PC-3 (cell line): ENCODE measurements at regions not wholly inside any gene's neighbourhood (a gene's known extent, or its start where the extent isn't known, plus 50 kb on each side); places are given as distances from the start of the nearest gene placed in this dataset.
A peak's percentile ranks its signal among the peaks of the same experiment; 100 is the strongest.

Source experiments
- ATAC-seq: fragments of 200-7000 bp; cut with Tn5 transposase; 2 replicates; pipeline ENCODE4 v1.9.1; 2020; ENCODE audit warnings: mild to moderate bottlenecking, moderate library complexity
- BruUV-seq: library from RNA; stranded (reverse); fragments of 400-500 nt; replicated peaks from 2 replicates; lab custom pipeline; 2021; lab: Mats Ljungman, UMichigan
- CTCF ChIA-PET: fragments of 300-600 bp; sonication (Branson Sonifier 250); formaldehyde crosslinking; loops from one replicate; lab custom pipeline; 2022; ENCODE audit warnings: antibody characterized with exemption; lab: Charles Lee
- POLR2A ChIA-PET: fragments of 300-600 bp; sonication (Branson Sonifier 250); formaldehyde crosslinking; loops from one replicate; lab custom pipeline; 2022; ENCODE audit warnings: antibody characterized with exemption; ENCODE audit not compliant: unreplicated experiment; lab: Charles Lee
- DNase-seq: peaks from one replicate; pipeline ENCODE4 v3.0.0-alpha.2; 2015
- H2AFZ ChIP-seq: fragments of 300-600 bp; sonication (generic); 2 replicates; pipeline ENCODE4 v1.6.0; 2016; ENCODE audit warnings: antibody characterized with exemption, low read length
- H3F3A ChIP-seq: fragments of 300-600 bp; sonication (generic); one replicate; pipeline ENCODE4 v1.6.0; 2017; ENCODE audit warnings: antibody characterized with exemption, low read length, control low read depth, mild to moderate bottlenecking; ENCODE audit not compliant: unreplicated experiment
- H3K27ac ChIP-seq: fragments of 300-600 bp; sonication (generic); 2 replicates; pipeline ENCODE4 v1.5.1; 2016; ENCODE audit warnings: mild to moderate bottlenecking, low read length
- H3K27me3 ChIP-seq: fragments of 300-600 bp; sonication (generic); 2 replicates; pipeline ENCODE4 v1.6.1; 2016; ENCODE audit warnings: low read length, mixed read lengths
- H3K36me3 ChIP-seq: fragments of 300-600 bp; sonication (generic); 2 replicates; pipeline ENCODE4 v1.6.1; 2016; ENCODE audit warnings: low read depth, mixed run types, low read length, mixed read lengths
- H3K4me1 ChIP-seq: fragments of 300-600 bp; sonication (generic); 2 replicates; pipeline ENCODE4 v1.5.1; 2016; ENCODE audit warnings: low read length; ENCODE audit not compliant: insufficient read depth
- H3K4me2 ChIP-seq: fragments of 300-600 bp; sonication (generic); 2 replicates; pipeline ENCODE4 v1.6.0; 2016; ENCODE audit warnings: low read length
- H3K4me3 ChIP-seq: fragments of 300-600 bp; sonication (generic); 2 replicates; pipeline ENCODE4 v1.5.1; 2016; ENCODE audit warnings: mild to moderate bottlenecking, low read length, mixed read lengths
- H3K79me2 ChIP-seq: fragments of 300-600 bp; sonication (generic); 2 replicates; pipeline ENCODE4 v1.6.1; 2017; ENCODE audit warnings: low read length, mixed read lengths
- H3K9ac ChIP-seq: fragments of 300-600 bp; sonication (generic); 2 replicates; pipeline ENCODE4 v1.6.0; 2016; ENCODE audit warnings: mild to moderate bottlenecking, low read length
- H3K9me2 ChIP-seq: fragments of 300-600 bp; sonication (generic); replicated peaks from 2 replicates; pipeline ENCODE4 v1.6.1; 2016; ENCODE audit warnings: mixed run types, low read length, mixed read lengths
- H3K9me3 ChIP-seq: fragments of 300-600 bp; sonication (generic); 2 replicates; pipeline ENCODE4 v1.6.1; 2016; ENCODE audit warnings: low read length, mixed read lengths
- H4K20me1 ChIP-seq: fragments of 300-600 bp; sonication (generic); 2 replicates; pipeline ENCODE4 v1.6.1; 2016; ENCODE audit warnings: low read length, mixed read lengths
- CTCF ChIP-seq: fragments of 300-600 bp; sonication (generic); conservative IDR thresholded peaks from 2 replicates; pipeline ENCODE4 v1.5.1; 2017; ENCODE audit warnings: antibody characterized with exemption, low read depth, mild to moderate bottlenecking, low read length
- EZH2 ChIP-seq: fragments of 300-600 bp; sonication (generic); IDR thresholded peaks from one replicate; pipeline ENCODE4 v1.6.1; 2017; ENCODE audit warnings: antibody characterized with exemption, mild to moderate bottlenecking, low read length; ENCODE audit not compliant: unreplicated experiment
- EZH2phosphoT487 ChIP-seq: fragments of 300-600 bp; sonication (generic); IDR thresholded peaks from 2 replicates; pipeline ENCODE4 v1.6.1; 2018; ENCODE audit warnings: mild to moderate bottlenecking, antibody characterized with exemption, low read length, borderline replicate concordance
- intact Hi-C: fragments of 100-400 bp; cut with micrococcal nuclease; formaldehyde crosslinking; loops from 2 replicates; pipeline ENCODE4 v1.9.0; 2023

GRCh38 chr11:101775033-101775432 is 139.8 kb upstream of the CEP126 start:
- ChIA-PET CTCF (no interaction called here), POLR2A (no interaction called here)
- no peaks in the 10 kb centered on the region for H3F3A ChIP-seq

GRCh38 chr11:101770648-101771047 is 144.2 kb upstream of the CEP126 start:
- TF ChIP-seq EZH2, result no peak
- no peak for TF ChIP-seq CTCF
- TF ChIP-seq EZH2phosphoT487, result no peak
- no peak overlapping the region for H3K9ac ChIP-seq
- H2AFZ ChIP-seq, result no peak overlapping the region
- no peaks in the 10 kb centered on the region for H3K36me3 ChIP-seq
- no peak overlapping the region for H3K4me2 ChIP-seq
- H3K4me1 ChIP-seq, result peaks cover 9% of the 10 kb centered on the region
- no peaks in the 10 kb centered on the region for H3F3A ChIP-seq
- H4K20me1 ChIP-seq, result no peaks in the 10 kb centered on the region
- DNase-seq (no peak), ATAC-seq (no peak)
- POLR2A ChIA-PET, result no interaction called here
- H3K27ac ChIP-seq, result no peak overlapping the region
- H3K9me3 ChIP-seq, result peaks cover 9% of the 10 kb centered on the region; the same call in 1 of the 2 replicates
- H3K79me2 ChIP-seq, result no peaks in the 10 kb centered on the region
- CTCF ChIA-PET, result interaction anchor here (0.5 kb wide), 1 partner anchor 345 kb away, joined by 9 read pairs; no protein-coding TSS in a partner anchor
- intact Hi-C loops, result no loop called here
- no peak overlapping the region for H3K4me3 ChIP-seq
- no peaks in the 10 kb centered on the region for H3K9me2 ChIP-seq
- BruUV-seq, result no TSS peak
- no peaks in the 10 kb centered on the region for H3K27me3 ChIP-seq

More at GRCh38 chr11:101775033-101775432, 139.8 kb upstream of the CEP126 start:
- Histone ChIP-seq H3K79me2 (no peaks in the 10 kb centered on the region), H3K27ac (no peak overlapping the region), H3K9ac (no peak overlapping the region), H4K20me1 (no peaks in the 10 kb centered on the region), H3K27me3 (no peaks in the 10 kb centered on the region), H2AFZ (peak overlapping the region; percentile 35; the same call in 1 of the 2 replicates), H3K4me2 (peak overlapping the region; percentile 20; the same call in 1 of the 2 replicates), H3K9me3 (peaks cover 5% of the 10 kb centered on the region; the same call in 1 of the 2 replicates), H3K9me2 (no peaks in the 10 kb centered on the region), H3K36me3 (no peaks in the 10 kb centered on the region), H3K4me3 (no peak overlapping the region), H3K4me1 (peaks cover 9% of the 10 kb centered on the region)
- no TSS peak for BruUV-seq
- peak; percentile 69 for DNase-seq
- peak; percentile 72 for ATAC-seq
- TF ChIP-seq CTCF (no peak), EZH2phosphoT487 (no peak), EZH2 (no peak)
- intact Hi-C loops, result no loop called here

- Histone ChIP-seq H3K9ac (no peak overlapping the region), H3K79me2 (no peaks in the 10 kb centered on the region), H3K9me3 (peaks cover 9% of the 10 kb centered on the region; the same call in 1 of the 2 replicates), H3K27ac (no peak overlapping the region), H3K4me1 (peaks cover 20% of the 10 kb centered on the region), H3K4me3 (no peak overlapping the region), H3K27me3 (no peaks in the 10 kb centered on the region), H3K4me2 (no peak overlapping the region), H2AFZ (no peak overlapping the region), H3K36me3 (no peaks in the 10 kb centered on the region), H3K9me2 (no peaks in the 10 kb centered on the region), H4K20me1 (no peaks in the 10 kb centered on the region), H3F3A (no peaks in the 10 kb centered on the region)
- no peak for TF ChIP-seq EZH2
- no peak for TF ChIP-seq EZH2phosphoT487
- no peak for TF ChIP-seq CTCF
- intact Hi-C loops, result no loop called here
- ATAC-seq (no peak), DNase-seq (no peak)
- CTCF ChIA-PET, result no interaction called here
- no TSS peak for BruUV-seq
- POLR2A ChIA-PET, result interaction anchor here (0.7 kb wide), 1 partner anchor 122 kb away, joined by 3 read pairs; no protein-coding TSS in a partner anchor
Measured at GRCh38 chr11:101765932-101766331, 148.9 kb upstream of the CEP126 start.
